Fibroblast of lung (primary cell): ENCODE measurements at regions not wholly inside any gene's neighbourhood (a gene's known extent, or its start where the extent isn't known, plus 50 kb on each side); places are given as distances from the start of the nearest gene placed in this dataset.

Experiments used
- EZH2 ChIP-seq: IDR thresholded peaks from 2 replicates; pipeline ENCODE4 v1.5.1; 2012; ENCODE audit warnings: low read length, control low read depth, mild to moderate bottlenecking; ENCODE audit errors: missing control alignments
- TF ChIP-seq, protein P1 (sequence below), 2 donors: IDR thresholded peaks in 1 of 2; conservative IDR thresholded peaks in 1 of 2; 1 replicate in 1 of 2; 2 replicates in 1 of 2; pipeline ENCODE4 v1.5.1; 2011 to 2012; ENCODE audit warnings: low read length in 2 of 2, control low read depth in 1 of 2, inconsistent platforms in 1 of 2, low read depth in 1 of 2, mild to moderate bottlenecking in 1 of 2

- TF ChIP-seq, protein P1, sequence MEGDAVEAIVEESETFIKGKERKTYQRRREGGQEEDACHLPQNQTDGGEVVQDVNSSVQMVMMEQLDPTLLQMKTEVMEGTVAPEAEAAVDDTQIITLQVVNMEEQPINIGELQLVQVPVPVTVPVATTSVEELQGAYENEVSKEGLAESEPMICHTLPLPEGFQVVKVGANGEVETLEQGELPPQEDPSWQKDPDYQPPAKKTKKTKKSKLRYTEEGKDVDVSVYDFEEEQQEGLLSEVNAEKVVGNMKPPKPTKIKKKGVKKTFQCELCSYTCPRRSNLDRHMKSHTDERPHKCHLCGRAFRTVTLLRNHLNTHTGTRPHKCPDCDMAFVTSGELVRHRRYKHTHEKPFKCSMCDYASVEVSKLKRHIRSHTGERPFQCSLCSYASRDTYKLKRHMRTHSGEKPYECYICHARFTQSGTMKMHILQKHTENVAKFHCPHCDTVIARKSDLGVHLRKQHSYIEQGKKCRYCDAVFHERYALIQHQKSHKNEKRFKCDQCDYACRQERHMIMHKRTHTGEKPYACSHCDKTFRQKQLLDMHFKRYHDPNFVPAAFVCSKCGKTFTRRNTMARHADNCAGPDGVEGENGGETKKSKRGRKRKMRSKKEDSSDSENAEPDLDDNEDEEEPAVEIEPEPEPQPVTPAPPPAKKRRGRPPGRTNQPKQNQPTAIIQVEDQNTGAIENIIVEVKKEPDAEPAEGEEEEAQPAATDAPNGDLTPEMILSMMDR (conservative IDR thresholded peaks at IDR 0.05 in 1 of 2, IDR thresholded peaks at IDR 0.05 in 1 of 2; ENCODE audit: low read depth in 1 of 2, low read length in 2 of 2), result no peak
- no peak for TF ChIP-seq EZH2
These were observed 89.2 kb upstream of the JADE1 start for GRCh38 chr4:128720270-128720669.
